HCT116 (cell line): ENCODE measurements at regions not wholly inside any gene's neighbourhood (a gene's known extent, or its start where the extent isn't known, plus 50 kb on each side); places are given as distances from the start of the nearest gene placed in this dataset.

Source experiments
- CEBPB ChIP-seq: IDR thresholded peaks from 2 replicates; pipeline ENCODE4 v1.6.1; 2012; ENCODE audit warnings: low read depth
- CTCF ChIP-seq, 3 experiments: fragments of 200-600 bp in 1 of 3; sonication (generic) in 1 of 3; IDR thresholded peaks in 2 of 3; conservative IDR thresholded peaks in 1 of 3; 2 replicates each; pipeline ENCODE4 v1.5.1; 2012 to 2017; ENCODE audit warnings: low read depth in 2 of 3, low read length in 2 of 3, antibody characterized with exemption in 1 of 3, borderline replicate concordance in 1 of 3, control low read depth in 1 of 3, mild to moderate bottlenecking in 1 of 3, mixed read lengths in 1 of 3, mixed run types in 1 of 3, moderate library complexity in 1 of 3; ENCODE audit not compliant: insufficient read depth in 1 of 3
- EZH2 ChIP-seq: fragments of 200-600 bp; sonication (generic); IDR thresholded peaks from 2 replicates; pipeline ENCODE4 v1.6.1; 2017; ENCODE audit warnings: antibody characterized with exemption, mixed run types
- EZH2phosphoT487 ChIP-seq: fragments of 200-600 bp; IDR thresholded peaks from 2 replicates; pipeline ENCODE4 v1.6.1; 2018; ENCODE audit warnings: antibody characterized with exemption, borderline replicate concordance
- MAX ChIP-seq: IDR thresholded peaks from 2 replicates; pipeline ENCODE4 v1.6.1; 2012
- POLR2A ChIP-seq: IDR thresholded peaks from 2 replicates; pipeline ENCODE4 v1.7.0; 2011; ENCODE audit warnings: borderline replicate concordance; ENCODE audit not compliant: insufficient read depth, insufficient read length; ENCODE audit errors: extremely low read depth
- POLR2AphosphoS5 ChIP-seq: IDR thresholded peaks from 2 replicates; pipeline ENCODE4 v1.6.1; 2011; ENCODE audit warnings: mild to moderate bottlenecking, low read depth, low read length, moderate library complexity
- RAD21 ChIP-seq: IDR thresholded peaks from 2 replicates; pipeline ENCODE4 v1.6.1; 2012; ENCODE audit warnings: low read depth, mild to moderate bottlenecking
- SIN3A ChIP-seq: IDR thresholded peaks from 2 replicates; pipeline ENCODE4 v1.6.1; 2012; ENCODE audit warnings: low read depth
- TCF7L2 ChIP-seq: IDR thresholded peaks from 2 replicates; pipeline ENCODE4 v1.7.0; 2011; ENCODE audit warnings: borderline replicate concordance, inconsistent platforms; ENCODE audit not compliant: insufficient read depth, insufficient read length; ENCODE audit errors: extremely low read depth
- ZNF274 ChIP-seq: fragments of 200-500 bp; sonication (Bioruptor generic); IDR thresholded peaks from 2 replicates; pipeline ENCODE4 v1.6.1; 2014; ENCODE audit warnings: mild to moderate bottlenecking, low read depth, low read length, inconsistent platforms

GRCh38 chr7:63073286-63073685 lies 925.4 kb upstream of the ZNF722 start:
- TF ChIP-seq CEBPB (no peak), CTCF (IDR thresholded peaks at IDR 0.05 in 2 of 3, conservative IDR thresholded peaks at IDR 0.05 in 1 of 3; ENCODE audit: borderline replicate concordance in 1 of 3, insufficient read depth in 1 of 3, low read depth in 2 of 3, low read length in 2 of 3) (no peak), TCF7L2 (no peak), POLR2A (no peak), ZNF274 (no peak), EZH2phosphoT487 (no peak), RAD21 (no peak), MAX (no peak), SIN3A (no peak), POLR2AphosphoS5 (no peak), EZH2 (no peak)
